ENCODE measurements at regions not wholly inside any gene's neighbourhood (a gene's known extent, or its start where the extent isn't known, plus 50 kb on each side); places are given as distances from the start of the nearest gene placed in this dataset.
A peak's percentile ranks its signal among the peaks of the same experiment; 100 is the strongest.

DNA sequence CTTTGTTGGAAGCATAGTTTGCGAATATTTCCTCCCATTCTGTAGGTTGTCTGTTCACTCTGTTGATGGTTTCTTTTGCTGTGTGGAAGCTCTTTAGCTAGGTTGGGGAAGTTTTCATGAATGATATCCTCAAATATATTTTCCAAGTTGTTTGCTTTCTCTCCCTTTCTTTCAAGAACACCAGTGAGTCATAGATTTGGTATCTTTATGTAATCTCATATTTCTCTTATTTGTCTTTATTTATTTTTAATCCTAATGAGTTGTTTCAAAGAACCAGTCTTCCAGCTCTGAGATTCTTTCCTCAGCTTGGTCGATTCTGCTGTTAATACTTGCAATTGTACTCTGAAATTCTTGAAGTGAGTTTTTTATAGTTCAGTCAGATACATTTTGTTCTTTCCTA, 628.0 kb upstream of the ID4 start:
- Mint-ChIP-seq H3K4me1 (no peaks in the 10 kb centered on the region), H3K36me3 (no peaks in the 10 kb centered on the region), H3K27me3 (ENCODE audit: low read depth) (no peaks in the 10 kb centered on the region), H3K4me3 (no peak overlapping the region), H3K9me3 (peaks cover 28% of the 10 kb centered on the region), H3K27ac (no peak overlapping the region)
- TF ChIP-seq, protein P1, sequence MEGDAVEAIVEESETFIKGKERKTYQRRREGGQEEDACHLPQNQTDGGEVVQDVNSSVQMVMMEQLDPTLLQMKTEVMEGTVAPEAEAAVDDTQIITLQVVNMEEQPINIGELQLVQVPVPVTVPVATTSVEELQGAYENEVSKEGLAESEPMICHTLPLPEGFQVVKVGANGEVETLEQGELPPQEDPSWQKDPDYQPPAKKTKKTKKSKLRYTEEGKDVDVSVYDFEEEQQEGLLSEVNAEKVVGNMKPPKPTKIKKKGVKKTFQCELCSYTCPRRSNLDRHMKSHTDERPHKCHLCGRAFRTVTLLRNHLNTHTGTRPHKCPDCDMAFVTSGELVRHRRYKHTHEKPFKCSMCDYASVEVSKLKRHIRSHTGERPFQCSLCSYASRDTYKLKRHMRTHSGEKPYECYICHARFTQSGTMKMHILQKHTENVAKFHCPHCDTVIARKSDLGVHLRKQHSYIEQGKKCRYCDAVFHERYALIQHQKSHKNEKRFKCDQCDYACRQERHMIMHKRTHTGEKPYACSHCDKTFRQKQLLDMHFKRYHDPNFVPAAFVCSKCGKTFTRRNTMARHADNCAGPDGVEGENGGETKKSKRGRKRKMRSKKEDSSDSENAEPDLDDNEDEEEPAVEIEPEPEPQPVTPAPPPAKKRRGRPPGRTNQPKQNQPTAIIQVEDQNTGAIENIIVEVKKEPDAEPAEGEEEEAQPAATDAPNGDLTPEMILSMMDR (IDR thresholded peaks at IDR 0.05; ENCODE audit: unreplicated experiment): no peak
- no peak for DNase-seq (ENCODE audit: low spot score in 2 of 2, unreplicated experiment in 2 of 2)

DNA sequence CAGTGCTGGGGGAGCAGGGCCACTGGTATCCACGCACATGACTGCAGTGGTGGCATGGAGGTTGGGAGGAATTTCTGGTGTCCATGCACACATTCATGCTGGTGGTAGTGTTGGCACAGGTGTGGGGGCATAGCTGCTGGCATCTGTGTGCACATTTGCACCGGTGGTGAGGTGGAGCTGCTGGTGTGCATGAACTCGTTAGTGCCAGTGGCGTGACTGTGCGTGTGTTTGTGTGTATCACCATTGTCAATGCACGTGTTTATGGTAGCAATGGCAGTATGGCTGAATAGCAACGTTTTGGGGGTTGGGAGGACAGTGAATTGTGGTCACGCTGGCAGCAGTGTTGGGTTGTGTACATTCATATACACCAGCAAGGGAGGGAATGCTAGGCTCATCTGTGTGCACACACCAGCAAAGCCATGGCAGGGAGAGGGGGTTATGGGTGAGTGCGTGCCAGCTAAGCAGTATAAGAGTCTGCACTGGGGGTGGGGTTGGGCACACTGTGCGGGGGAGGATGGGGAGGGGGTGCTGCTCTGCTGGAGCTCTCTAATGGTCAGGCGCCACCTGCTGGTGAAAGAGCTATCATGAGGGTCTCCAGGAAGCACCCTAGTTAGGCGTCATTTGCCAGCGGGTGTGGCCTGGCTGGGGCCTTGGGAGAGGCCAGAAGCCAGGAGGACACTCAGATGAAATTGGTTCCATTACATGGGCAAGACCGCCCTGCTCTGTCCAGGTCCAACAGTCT, 626.1 kb upstream of the ID4 start:
- no peak overlapping the region for H3K4me3 Mint-ChIP-seq
- H3K9me3 Mint-ChIP-seq: peaks cover 27% of the 10 kb centered on the region
- DNase-seq (ENCODE audit: low spot score in 2 of 2, unreplicated experiment in 2 of 2): no peak
- no peaks in the 10 kb centered on the region for H3K36me3 Mint-ChIP-seq
- TF ChIP-seq, protein P1 (IDR thresholded peaks at IDR 0.05; ENCODE audit: unreplicated experiment): peak; percentile 14
- no peak overlapping the region for H3K27ac Mint-ChIP-seq
- H3K4me1 Mint-ChIP-seq: no peaks in the 10 kb centered on the region
- no peaks in the 10 kb centered on the region for H3K27me3 Mint-ChIP-seq (ENCODE audit: low read depth)

DNA sequence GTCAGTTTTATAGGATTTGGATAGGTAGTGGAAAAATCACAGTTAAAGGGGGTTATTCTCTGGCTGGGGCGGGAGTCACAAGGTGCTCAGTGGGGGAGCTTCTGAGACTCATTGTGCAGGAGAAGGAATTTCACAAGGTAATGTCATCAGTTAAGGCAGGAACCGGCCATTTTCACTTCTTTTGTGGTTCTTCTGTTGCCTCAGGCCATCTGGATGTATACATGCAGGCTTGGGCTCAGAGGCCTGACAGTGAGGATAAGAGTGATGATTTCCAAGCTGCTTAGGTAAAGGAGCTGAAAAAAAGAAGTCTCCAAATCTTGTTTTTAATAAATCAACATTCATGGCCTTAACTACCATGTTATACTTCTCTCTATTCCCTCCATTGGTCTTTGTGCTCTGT, 622.9 kb upstream of the ID4 start:
- Mint-ChIP-seq H3K4me3 (no peak overlapping the region), H3K4me1 (no peaks in the 10 kb centered on the region), H3K27me3 (ENCODE audit: low read depth) (no peaks in the 10 kb centered on the region), H3K36me3 (no peaks in the 10 kb centered on the region), H3K27ac (no peak overlapping the region), H3K9me3 (peaks cover 17% of the 10 kb centered on the region)
- DNase-seq (ENCODE audit: low spot score in 2 of 2, unreplicated experiment in 2 of 2): no peak
- TF ChIP-seq, protein P1 (IDR thresholded peaks at IDR 0.05; ENCODE audit: unreplicated experiment): no peak

DNA sequence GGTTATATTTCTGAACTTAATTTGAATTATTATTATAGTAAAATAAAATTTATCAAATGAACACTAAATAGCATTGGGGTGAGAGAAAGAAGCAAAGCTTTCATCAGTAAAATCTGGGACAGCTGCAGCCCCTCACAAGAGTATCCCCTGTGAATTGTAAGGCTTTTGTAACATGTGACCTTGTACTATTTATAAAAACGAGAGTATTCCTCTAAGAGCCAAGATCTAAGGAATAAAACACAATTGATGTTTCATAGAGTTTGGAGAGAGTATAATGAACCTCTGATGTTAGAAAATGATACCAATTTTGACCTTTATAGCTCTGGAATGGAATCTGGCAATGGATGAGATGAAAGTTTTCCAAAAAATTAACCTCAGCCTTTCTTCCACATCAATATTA, 617.2 kb upstream of the ID4 start:
- peaks cover 9% of the 10 kb centered on the region for H3K9me3 Mint-ChIP-seq
- H3K36me3 Mint-ChIP-seq: peaks cover 2% of the 10 kb centered on the region
- no peaks in the 10 kb centered on the region for H3K4me1 Mint-ChIP-seq
- no peak for DNase-seq (ENCODE audit: low spot score in 2 of 2, unreplicated experiment in 2 of 2)
- no peak overlapping the region for H3K4me3 Mint-ChIP-seq
- no peak overlapping the region for H3K27ac Mint-ChIP-seq
- H3K27me3 Mint-ChIP-seq (ENCODE audit: low read depth): no peaks in the 10 kb centered on the region
- TF ChIP-seq, protein P1 (IDR thresholded peaks at IDR 0.05; ENCODE audit: unreplicated experiment): no peak

DNA sequence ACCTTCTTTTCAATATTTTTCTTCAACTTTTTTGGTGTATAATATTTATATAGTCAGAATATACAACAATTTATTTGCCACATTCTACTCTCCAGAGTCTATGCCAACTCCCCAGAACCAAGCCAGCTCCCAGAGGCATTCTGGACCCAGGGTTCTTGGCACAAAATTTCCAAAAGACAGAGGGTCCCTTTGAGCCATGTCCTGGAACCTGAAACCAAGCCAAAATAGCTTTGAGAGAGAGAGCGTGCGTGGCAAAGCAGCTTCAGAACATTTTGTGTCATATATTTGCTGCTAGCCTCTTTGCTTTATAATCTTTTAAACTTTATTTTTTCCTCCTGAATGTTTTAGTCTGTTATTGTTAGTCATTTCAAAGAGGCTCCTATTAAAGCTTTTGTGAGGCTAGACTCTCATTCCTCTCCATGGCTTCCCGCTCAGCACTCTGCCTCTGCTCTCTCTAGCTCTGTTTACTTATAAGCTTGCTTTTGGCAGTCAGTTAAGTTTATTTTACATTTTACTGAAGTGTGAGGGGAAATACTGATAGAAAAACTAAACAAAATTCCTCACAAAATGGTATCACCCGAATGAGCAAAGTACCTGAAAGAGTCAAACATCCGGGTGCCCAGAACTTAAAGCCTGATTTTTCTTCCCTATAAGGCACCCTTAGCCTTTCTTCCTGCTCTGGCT, 605.1 kb upstream of the ID4 start:
- no peak for DNase-seq (ENCODE audit: low spot score in 2 of 2, unreplicated experiment in 2 of 2)
- H3K27me3 Mint-ChIP-seq (ENCODE audit: low read depth): no peaks in the 10 kb centered on the region
- peaks cover 10% of the 10 kb centered on the region for H3K9me3 Mint-ChIP-seq
- H3K4me3 Mint-ChIP-seq: no peak overlapping the region
- TF ChIP-seq, protein P1 (IDR thresholded peaks at IDR 0.05; ENCODE audit: unreplicated experiment): no peak
- peaks cover 8% of the 10 kb centered on the region for H3K4me1 Mint-ChIP-seq
- peak overlapping the region; percentile 43 for H3K27ac Mint-ChIP-seq
- H3K36me3 Mint-ChIP-seq: no peaks in the 10 kb centered on the region
